Osteoblast (primary cell): ENCODE measurements at regions not wholly inside any gene's neighbourhood (a gene's known extent, or its start where the extent isn't known, plus 50 kb on each side); places are given as distances from the start of the nearest gene placed in this dataset.

Experiments
- DNase-seq: peaks from one replicate; pipeline ENCODE4 v3.0.0; 2011; ENCODE audit warnings: low spot score, mixed read lengths; ENCODE audit not compliant: insufficient read length; ENCODE audit errors: missing footprints
- H2AFZ ChIP-seq: 2 replicates; pipeline ENCODE4 v1.6.0; 2011; ENCODE audit warnings: mild to moderate bottlenecking, low read length
- H3K27ac ChIP-seq: 2 replicates; pipeline ENCODE4 v1.5.1; 2011; ENCODE audit warnings: mild to moderate bottlenecking, low read depth, low read length, moderate library complexity
- H3K27me3 ChIP-seq: 2 replicates; pipeline ENCODE4 v1.6.0; 2012; ENCODE audit warnings: mild to moderate bottlenecking, control low read depth, inconsistent platforms, low read length, moderate library complexity; ENCODE audit not compliant: insufficient read depth
- H3K36me3 ChIP-seq: 2 replicates; pipeline ENCODE4 v1.5.1; 2011; ENCODE audit warnings: mild to moderate bottlenecking, low read length, control low read depth, moderate library complexity; ENCODE audit not compliant: insufficient read depth
- H3K4me1 ChIP-seq: 2 replicates; pipeline ENCODE4 v1.5.1; 2011; ENCODE audit warnings: mild to moderate bottlenecking, low read length, control low read depth, moderate library complexity; ENCODE audit not compliant: insufficient read depth
- H3K4me2 ChIP-seq: 2 replicates; pipeline ENCODE4 v1.6.0; 2011; ENCODE audit warnings: mild to moderate bottlenecking, low read length; ENCODE audit not compliant: insufficient read depth
- H3K4me3 ChIP-seq: fragments of 200-600 bp; sonication (generic); 3 replicates; pipeline ENCODE4 v1.5.1; 2012; ENCODE audit warnings: mild to moderate bottlenecking, low read length, inconsistent platforms; ENCODE audit not compliant: insufficient read depth
- H3K79me2 ChIP-seq: 2 replicates; pipeline ENCODE4 v1.6.0; 2012; ENCODE audit warnings: mild to moderate bottlenecking, low read length, control low read depth, inconsistent platforms; ENCODE audit not compliant: insufficient read depth
- H3K9me3 ChIP-seq: 2 replicates; pipeline ENCODE4 v1.5.1; 2011; ENCODE audit warnings: low read depth, low read length, control low read depth
- H4K20me1 ChIP-seq: 2 replicates; pipeline ENCODE4 v1.6.0; 2012; ENCODE audit warnings: mild to moderate bottlenecking, low read length, control low read depth; ENCODE audit not compliant: insufficient read depth
- TF ChIP-seq, protein P1 (sequence below): IDR thresholded peaks from 2 replicates; pipeline ENCODE4 v1.5.1; 2011; ENCODE audit warnings: mild to moderate bottlenecking, low read depth, low read length, moderate library complexity; ENCODE audit errors: extremely low read depth

DNA sequence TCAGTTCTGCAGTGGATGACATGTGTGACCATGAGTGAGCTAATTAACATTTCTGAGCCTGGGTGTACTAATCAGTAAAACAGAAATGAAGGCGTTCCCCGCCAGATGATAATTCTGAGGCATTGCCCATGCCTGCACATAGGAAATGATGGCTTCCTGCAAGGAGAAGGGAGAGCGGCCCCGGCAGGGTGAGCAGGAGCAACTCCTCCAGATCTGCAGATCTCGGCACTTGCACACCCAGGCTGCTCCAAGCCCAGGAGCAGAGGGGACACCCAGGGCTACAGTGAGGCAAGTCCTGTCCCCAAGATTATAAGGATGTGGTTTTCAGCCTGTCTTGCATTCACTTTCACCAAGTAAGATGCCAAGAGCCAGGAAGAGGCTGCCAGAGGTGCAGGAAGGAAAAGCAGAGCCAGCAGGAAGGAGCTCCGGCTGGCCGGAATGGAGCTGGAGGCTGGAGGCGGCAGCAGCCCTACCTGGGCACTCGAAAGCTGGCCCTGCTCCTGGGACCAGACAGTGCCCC, 177.5 kb upstream of the CST7 start:
- H3K79me2 ChIP-seq = no peaks in the 10 kb centered on the region
- H3K4me2 ChIP-seq = no peak overlapping the region
- H2AFZ ChIP-seq = no peak overlapping the region
- peaks cover 22% of the 10 kb centered on the region for H3K4me1 ChIP-seq
- H3K4me3 ChIP-seq = no peak overlapping the region
- H3K27me3 ChIP-seq = peaks cover 6% of the 10 kb centered on the region
- DNase-seq = no peak
- H3K27ac ChIP-seq = no peak overlapping the region
- no peaks in the 10 kb centered on the region for H3K9me3 ChIP-seq
- TF ChIP-seq, protein P1, sequence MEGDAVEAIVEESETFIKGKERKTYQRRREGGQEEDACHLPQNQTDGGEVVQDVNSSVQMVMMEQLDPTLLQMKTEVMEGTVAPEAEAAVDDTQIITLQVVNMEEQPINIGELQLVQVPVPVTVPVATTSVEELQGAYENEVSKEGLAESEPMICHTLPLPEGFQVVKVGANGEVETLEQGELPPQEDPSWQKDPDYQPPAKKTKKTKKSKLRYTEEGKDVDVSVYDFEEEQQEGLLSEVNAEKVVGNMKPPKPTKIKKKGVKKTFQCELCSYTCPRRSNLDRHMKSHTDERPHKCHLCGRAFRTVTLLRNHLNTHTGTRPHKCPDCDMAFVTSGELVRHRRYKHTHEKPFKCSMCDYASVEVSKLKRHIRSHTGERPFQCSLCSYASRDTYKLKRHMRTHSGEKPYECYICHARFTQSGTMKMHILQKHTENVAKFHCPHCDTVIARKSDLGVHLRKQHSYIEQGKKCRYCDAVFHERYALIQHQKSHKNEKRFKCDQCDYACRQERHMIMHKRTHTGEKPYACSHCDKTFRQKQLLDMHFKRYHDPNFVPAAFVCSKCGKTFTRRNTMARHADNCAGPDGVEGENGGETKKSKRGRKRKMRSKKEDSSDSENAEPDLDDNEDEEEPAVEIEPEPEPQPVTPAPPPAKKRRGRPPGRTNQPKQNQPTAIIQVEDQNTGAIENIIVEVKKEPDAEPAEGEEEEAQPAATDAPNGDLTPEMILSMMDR = no peak
- no peaks in the 10 kb centered on the region for H4K20me1 ChIP-seq
- no peaks in the 10 kb centered on the region for H3K36me3 ChIP-seq

DNA sequence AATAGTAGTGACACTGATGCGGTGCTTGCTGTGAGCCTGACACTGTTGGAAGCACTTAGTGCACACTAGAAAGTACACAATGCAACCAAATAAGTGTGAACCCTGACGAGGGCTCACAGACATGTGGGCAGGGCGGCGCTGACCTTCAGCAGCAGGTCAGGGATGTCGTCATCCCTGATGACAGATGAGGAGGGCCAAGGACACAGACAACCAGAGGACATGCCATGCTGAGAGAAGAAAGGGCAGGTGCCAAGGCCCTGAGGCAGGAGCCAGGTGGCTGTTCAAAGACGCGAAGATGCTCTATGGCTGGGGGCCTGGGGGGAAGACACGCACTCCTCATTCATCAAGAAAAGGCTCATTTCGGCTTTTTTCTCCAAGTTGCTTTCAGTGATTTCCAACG, 176.4 kb upstream of the CST7 start:
- DNase-seq = no peak
- no peaks in the 10 kb centered on the region for H3K9me3 ChIP-seq
- H3K4me1 ChIP-seq = peaks cover 22% of the 10 kb centered on the region
- H3K27ac ChIP-seq = no peak overlapping the region
- H3K36me3 ChIP-seq = no peaks in the 10 kb centered on the region
- TF ChIP-seq, protein P1 = no peak
- H3K79me2 ChIP-seq = no peaks in the 10 kb centered on the region
- no peaks in the 10 kb centered on the region for H4K20me1 ChIP-seq
- H2AFZ ChIP-seq = no peak overlapping the region
- H3K4me3 ChIP-seq = no peak overlapping the region
- H3K4me2 ChIP-seq = no peak overlapping the region
- H3K27me3 ChIP-seq = peaks cover 6% of the 10 kb centered on the region

DNA sequence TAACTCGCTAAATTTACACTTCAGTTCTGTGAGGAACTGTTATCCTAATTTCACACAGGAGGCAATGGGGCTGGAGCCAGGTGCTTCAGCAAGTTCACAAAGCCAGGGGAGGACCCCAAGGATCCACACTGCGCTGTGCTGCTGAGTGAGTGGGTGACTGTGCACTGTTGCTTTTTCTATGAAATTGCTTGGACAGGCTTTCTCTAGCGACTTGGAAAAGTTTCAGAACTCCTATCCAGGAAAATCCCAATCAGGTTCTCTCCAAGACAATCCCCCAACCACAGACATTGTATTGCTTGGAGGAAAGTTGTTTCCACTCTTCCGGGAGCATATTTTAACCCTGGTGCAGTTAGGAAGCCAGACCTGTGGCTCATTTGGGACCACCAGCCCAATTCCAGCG, 175.9 kb upstream of the CST7 start:
- Histone ChIP-seq H3K27ac (peak overlapping the region; percentile 10), H3K27me3 (peaks cover 6% of the 10 kb centered on the region), H4K20me1 (no peaks in the 10 kb centered on the region), H2AFZ (no peak overlapping the region), H3K4me3 (no peak overlapping the region), H3K36me3 (no peaks in the 10 kb centered on the region), H3K4me1 (peaks cover 22% of the 10 kb centered on the region), H3K9me3 (no peaks in the 10 kb centered on the region), H3K79me2 (no peaks in the 10 kb centered on the region), H3K4me2 (peak overlapping the region; percentile 57)
- TF ChIP-seq, protein P1 = no peak
- DNase-seq = peak; percentile 84

DNA sequence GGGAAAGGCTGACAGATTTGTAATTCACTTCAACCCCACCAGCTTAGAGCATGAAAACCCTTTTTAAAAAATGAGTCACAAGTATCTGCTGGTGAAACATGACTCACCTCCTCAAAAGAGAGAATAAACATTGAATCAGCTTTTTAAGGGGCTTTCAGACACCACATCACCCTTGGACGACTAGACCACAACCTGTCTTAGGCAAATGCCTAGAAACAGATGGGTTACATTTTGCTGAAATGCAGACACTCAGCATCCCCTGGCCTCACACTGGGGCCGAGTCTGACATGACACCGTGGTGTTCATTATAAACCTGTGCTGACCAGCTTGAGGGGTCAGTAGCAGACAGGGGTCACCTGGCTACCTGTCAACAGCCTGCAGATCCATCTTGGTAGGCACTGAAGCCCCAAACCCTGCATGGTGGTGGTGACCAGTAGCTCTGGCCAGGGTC, 175.3 kb upstream of the CST7 start:
- Histone ChIP-seq H3K4me3 (no peak overlapping the region), H3K36me3 (no peaks in the 10 kb centered on the region), H4K20me1 (no peaks in the 10 kb centered on the region), H3K9me3 (no peaks in the 10 kb centered on the region), H3K4me1 (peaks cover 22% of the 10 kb centered on the region), H3K4me2 (peak overlapping the region; percentile 57), H3K79me2 (no peaks in the 10 kb centered on the region), H3K27me3 (peaks cover 6% of the 10 kb centered on the region), H3K27ac (peak overlapping the region; percentile 10), H2AFZ (no peak overlapping the region)
- TF ChIP-seq, protein P1 = no peak
- DNase-seq = peak; percentile 96
